RPMI8226 (cell line): ENCODE measurements at regions not wholly inside any gene's neighbourhood (a gene's known extent, or its start where the extent isn't known, plus 50 kb on each side); places are given as distances from the start of the nearest gene placed in this dataset.
"Not testable (repeated sequence)": the region's sequence is repeated elsewhere in the genome, so short reads cannot be mapped to it uniquely, and the experiment has no call there.

ENCODE experiments used
- DNase-seq: peaks from one replicate; pipeline ENCODE4 v3.0.0-alpha.2; 2015

DNA sequence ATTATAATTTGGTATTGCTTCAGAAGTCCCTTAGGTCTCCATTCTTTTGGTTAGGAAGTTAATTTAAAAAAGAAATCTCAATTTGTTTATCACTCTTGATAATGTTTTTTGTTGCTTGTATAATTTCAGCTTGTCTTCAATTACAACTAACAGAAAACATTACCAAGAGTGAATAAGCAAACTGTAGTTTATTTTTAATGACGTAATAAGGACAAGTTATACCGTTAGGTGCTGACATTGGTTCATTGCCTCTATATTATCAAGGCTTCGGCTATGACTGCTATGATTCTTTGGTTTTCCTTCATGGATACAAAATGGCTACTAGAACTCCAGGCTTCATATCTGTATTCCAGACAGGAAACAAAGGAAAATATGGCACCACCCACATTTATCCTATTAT lies 220.6 kb downstream of the PTGER3 start:
- DNase-seq = no peak

DNA sequence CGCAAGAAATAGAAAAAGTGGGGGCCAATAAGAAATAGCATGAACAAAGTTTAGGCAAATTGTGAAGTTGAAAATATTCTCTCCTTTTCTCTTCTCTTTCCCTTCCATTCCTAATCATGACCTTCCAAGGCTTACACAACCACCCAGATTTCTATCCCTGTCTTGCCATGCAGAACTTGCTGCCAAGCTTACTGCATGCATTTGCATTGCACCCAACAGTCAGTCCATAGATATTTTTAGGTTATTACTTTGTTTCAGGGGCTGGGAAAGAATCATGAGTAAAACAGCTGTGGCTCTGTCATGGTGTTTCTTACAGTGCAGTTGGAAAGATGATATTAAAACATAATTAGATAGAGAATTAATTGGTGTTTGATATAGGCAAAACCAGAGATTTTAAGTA lies 219.4 kb downstream of the PTGER3 start:
- no peak for DNase-seq

DNA sequence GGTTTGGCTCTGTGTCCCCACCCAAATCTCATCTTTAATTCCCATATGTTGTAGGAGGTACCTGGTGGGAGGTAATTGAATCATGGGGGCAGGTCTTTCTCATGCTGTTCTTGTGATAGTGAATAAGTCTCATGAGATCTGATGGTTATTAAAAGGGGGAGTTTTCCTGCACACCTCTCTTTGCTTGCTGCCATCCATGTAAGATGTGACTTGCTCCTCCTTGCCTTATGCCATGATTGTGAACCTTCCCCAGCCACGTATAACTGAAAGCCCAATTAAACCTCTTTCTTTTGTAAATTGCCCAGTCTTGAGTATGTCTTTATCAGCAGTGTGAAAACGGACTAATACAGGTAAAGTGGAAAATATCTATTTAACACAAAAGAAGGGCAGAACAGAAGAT lies 213.3 kb downstream of the PTGER3 start:
- not testable (repeated sequence) for DNase-seq

DNA sequence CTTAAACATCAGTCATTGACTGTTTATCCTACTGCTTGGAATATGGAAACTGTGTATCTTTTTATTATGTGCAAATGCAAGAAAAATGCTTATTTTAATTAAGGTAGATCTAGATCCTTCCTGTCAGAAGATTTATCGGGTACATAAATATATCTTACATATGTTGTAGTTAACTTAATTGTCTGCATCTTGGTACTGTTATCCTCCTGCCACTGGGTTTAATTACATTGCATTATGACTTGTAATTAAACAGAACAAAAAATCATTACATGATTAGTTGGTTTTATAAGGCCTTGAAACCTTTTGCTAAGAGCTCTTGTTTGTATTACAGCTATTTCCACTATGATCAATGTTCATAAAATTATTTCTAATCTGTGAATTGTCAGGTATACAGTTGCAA lies 211.2 kb downstream of the PTGER3 start:
- no peak for DNase-seq

DNA sequence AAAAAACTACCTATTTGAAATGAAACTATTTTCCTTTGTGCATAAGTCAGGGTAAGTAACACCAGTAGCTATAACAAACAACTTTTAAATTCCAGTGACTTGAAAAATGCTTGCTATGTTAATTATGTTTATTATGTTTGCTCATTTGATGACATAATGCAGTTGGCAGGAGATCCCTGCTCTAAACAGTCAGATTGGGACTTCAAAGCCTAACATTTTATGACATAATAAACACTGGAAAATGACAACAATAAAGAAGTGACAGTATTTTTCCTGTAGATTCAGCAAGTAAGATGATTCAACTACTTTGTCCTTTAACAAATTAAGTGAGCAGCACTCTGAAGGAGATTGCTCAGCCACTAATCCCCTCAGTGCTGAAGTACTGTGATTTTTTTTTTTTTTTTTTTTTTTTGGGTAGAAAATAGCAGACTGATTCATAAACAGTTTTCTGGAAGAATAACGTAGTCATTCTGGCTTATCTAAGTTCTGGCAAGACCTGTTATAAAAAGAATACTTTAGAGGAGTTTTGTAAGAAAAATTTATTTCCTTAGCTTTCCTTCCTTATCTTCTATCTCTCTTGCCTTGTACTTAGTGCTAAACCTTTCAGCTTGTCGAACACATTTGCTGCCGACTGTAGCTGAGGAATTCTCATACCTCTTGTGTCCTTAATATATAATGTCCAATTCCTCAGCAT lies 207.2 kb downstream of the PTGER3 start:
- DNase-seq = no peak

DNA sequence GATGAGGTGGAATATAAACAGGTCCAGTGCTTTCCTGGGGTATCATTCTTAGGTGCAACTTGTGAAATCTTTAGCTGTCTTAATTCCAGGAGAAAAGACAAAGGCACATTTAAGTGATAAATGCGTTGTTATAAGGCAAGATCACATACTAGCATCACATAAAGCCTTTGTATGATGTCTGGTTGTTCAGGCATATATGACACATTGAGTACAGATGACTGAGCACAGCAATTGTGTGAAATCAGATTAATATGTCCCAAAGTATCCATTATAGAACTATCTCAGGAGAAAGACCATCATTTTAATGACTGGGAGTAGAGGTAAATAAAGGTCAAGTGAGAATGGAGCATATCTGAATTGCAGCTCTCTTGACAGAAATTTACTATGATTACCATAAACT lies 205.1 kb downstream of the PTGER3 start:
- no peak for DNase-seq

DNA sequence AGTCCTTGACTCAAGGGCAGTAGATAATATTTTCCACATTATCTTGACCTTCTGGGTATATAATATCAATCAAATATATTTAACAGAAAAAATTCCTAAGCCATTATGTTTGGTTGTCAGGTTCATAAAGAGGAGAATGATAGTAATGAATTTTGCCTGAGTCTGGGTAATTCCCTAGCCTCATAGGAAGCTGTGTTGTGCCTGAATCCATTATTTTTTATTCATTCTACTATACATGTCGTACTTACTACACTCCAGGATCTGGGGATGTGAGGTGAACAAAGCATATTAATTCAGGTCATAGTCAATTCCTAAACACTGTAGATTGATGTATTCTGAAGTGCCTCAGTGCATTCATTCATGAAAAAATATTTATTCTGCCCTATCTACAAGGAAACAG lies 204.2 kb downstream of the PTGER3 start:
- no peak for DNase-seq

DNA sequence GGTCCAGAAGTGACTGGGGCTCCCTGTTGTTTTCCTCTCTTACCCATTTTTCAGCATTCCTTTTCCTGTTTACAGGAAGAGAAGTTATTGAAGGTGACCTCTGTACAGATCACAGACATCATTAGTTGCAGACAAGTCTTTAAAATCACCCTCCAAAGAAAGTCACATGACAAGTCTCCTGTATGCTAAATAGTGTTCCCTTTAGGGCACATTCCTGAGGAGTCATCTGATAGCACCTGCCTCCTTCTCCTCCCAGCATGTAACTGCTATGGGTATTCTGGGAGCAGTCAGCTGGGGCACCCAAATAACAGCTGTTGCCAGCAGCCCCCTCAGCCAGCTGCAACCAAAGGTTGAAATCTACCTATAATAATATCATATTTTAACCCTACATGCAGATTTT lies 200.6 kb downstream of the PTGER3 start:
- DNase-seq = no peak

DNA sequence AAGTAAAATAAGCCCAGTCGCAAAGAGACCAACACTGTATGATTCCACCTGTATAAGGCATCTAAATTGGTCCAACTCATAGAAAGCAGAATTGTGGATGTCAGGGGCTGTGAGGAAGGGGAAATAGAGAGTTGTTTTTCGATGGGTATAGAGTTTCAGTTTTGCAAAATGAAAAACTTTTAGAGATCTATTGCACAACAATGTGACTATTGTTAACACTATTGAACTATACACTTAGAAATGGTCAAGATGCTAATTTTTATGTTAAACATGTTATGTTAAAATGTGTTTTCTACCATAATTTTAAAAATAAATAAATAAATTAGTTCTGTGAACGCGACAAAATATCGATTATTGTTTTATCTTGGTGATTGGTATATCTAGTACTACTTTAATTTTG lies 192.4 kb downstream of the PTGER3 start:
- no peak for DNase-seq

DNA sequence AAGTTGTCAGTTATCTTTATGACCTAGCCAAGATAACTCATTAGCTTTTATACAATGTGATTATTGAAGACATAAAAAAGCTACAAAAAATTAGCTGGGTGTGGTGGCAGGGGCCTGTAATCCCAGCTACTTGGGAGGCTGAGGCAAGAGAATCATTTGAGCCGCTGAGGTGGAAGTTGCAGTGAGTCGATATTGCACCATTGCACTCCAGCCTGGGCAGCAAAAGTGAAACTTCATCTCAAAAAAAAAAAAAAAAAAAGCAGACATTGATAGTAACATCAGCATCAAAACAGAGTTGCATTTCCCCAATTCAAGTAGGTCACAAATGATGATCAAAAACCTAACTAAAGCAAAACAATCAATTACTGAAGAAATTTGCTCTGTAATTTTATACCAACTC lies 191.4 kb downstream of the PTGER3 start:
- DNase-seq = no peak

DNA sequence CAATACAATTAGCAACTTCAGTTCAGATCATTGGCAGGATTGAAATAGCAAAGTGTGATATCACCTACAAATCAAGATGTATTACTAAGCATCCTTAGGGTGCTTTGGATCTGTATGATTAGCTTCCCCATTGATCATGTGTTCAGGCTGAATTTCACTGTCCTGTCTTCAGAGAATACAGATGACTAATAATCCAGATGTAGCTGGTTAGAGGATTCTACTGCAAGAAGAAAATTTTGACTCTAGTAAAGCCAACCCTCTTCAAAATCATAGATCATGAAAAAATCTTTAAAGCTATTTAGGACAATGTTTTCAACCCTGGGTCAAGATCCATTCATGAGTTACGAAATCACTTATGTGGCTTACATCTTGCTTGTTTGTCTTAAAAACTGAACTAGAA lies 184.4 kb downstream of the PTGER3 start:
- DNase-seq = no peak

DNA sequence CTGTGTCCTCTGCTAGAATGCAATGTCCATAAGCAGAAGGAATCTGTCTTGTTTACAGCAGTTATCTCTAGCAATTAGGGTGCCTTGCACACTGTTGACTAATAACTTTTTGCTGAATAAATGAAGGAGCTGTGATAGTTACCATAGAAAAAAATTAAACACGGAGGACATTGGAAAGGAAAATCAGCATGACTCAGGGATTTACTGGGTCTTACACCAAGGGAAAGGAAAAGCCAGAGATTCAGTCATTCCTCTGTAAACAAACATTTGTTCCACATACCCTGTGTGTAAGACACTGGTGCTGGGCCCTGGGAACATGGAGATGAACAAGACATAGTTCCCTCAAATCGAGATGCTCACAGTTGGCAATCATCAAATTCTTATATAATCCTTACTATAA lies 183.3 kb downstream of the PTGER3 start:
- DNase-seq = no peak

DNA sequence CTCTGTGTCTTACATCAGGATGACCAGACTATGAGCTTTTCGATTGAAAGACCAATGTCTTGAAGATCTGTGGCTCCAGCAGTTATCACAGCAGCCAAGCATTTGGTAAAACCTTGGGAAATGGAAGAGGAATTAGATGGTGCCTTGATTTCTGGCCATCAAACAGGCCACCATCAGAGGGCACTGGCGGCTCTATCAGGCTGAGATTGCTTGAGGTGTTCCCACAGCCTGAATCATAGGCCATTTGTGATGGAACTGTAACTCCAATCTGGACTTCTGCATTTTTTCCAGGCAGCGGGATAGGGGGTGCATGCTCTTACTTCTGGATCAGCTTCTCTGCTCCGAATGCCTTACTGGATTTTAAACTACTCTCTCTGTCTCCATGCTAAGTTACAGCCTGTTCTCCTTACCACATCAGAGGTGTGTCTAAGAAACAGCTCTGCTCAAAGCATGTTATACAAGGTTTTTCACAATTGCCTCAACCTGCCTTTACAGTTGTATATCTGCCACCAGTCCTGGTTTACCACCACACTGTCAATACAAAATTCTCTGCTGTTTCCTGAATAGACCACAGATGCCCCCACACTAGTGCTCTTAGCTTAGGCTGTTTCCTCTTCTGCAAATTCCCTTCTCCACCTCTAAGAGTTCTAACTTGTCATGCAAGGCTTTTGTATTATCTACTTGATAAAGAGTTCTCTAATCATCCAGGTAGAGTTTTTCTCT lies 180.9 kb downstream of the PTGER3 start:
- no peak for DNase-seq

DNA sequence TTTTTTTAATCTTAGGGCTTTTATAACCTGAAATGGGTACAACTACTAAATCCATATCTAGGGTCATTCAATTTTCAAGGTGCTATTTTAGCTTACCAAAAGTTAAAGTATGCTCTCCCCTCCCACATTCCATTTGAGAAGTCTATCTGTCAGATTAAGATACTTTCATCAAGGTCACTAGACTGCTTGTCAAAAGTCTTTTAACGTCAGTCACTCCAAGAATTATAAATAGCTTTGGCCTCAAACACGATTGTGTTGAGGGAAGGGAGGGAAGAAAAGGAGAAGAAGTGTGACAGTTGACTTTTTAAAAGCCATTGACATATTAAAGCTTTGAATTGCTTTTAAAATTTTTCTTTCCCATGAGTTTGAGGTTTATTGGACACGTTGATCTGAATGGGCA lies 175.8 kb downstream of the PTGER3 start:
- DNase-seq = no peak

DNA sequence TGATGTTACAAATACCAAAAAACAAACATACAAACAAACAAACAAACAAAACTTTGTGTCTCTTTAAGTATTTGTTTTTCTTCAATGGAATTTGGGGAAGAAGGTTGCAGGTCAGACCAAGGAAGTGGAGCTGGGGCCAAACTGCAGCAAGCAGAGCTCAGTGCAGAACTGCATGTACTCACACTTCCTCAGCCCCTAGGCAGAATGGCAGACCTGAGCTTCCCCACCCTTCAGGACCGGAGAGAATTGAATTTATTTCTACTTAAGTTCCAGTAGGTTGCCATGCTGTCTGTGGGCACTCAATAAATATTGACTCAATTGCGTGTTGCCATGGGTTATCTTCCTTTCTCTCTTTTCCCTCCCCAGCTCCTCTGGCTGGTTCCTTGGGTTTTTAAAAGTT lies 173.6 kb downstream of the PTGER3 start:
- no peak for DNase-seq

DNA sequence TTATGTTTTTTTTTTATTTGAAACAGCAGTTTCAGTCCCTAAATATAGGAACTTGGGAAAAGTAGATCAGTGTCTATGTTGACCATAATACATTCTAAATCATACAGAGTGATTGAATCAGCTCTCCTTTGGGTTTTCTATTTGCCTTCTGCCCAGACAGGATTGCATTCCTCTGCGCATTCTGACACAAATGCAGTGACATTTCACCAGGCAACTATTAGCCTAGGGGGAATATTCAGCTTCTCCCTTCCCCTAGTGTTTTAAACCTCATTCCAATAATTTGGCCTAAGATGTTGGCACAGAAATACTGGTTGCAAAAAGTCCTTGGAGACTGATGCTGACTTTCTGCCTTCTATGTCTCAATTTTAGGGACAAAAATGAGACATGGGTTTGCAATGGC lies 172.8 kb downstream of the PTGER3 start:
- no peak for DNase-seq

DNA sequence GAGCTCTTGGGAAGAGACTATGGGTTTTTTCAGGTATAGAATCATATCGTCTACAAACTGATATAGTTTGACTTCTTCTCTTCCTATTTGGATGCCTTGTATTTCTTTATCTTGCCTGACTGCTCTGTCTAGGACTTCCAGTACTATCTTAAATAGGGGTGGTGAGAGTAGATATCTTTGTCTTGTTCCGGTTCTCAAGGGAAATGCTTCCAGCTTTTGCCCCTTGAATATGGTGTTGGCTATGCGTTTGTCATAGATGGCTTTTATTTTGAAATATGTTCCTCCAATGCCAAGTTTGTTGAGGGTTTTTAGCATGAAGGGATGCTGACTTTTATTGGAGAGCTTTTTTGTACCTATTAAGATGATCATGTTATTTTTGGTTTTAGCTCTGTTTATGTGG lies 170.3 kb downstream of the PTGER3 start:
- DNase-seq = no peak

DNA sequence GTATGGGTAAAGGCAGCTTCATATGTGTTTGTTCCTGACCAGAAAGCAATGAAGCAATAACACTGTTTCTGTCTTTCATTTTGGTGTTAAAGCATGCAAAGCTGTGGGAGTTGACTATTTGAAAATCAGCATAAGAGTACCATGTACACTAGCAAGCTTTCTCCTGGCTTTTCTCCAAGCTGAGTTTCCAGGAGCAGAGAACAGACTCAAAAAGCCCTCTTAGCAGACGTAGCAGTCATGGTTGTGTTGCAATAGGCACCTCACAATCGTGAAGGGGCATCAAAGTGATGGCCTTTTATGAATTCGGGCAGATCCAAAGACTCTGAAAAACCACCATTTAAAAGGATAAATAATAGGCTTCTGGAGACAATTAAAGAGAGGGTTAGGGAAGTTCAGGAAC lies 159.7 kb downstream of the PTGER3 start:
- no peak for DNase-seq

DNA sequence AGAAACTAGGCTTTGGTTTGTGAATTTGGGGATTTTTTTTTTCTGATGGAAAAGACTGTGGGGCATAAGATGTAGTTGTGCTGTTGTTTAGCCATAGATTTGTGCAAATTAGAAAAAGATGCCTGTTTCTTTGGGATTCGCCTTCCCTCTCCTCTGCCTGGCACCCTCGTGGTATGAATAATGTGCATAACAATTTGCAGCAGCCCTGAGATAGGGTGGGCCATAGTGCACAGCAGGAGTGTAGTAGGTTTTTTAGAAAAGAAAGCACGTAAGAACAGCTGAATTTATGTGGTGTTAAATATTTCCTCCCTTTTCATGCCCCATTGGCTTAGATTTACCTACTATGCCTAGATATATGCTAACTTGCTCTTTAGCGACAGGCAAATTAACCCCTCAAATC lies 158.9 kb downstream of the PTGER3 start:
- no peak for DNase-seq

DNA sequence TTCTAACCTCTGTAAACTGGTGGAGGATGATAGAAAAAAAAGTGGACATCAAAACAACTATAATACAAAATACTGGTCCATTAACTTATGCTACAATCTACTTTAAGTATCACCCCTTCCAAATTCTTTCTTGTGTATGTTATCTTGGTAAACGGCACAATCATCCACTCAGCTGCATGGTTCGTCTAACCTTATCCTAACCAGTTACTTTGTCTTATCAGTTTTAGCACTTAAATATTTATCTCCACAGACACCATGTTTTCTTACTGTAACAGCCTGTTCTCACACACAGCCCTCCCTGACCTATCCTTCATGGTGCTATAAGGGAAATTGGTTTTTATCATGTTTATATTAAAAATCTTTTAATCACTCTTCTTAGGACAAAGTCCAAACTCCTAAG lies 157.2 kb downstream of the PTGER3 start:
- no peak for DNase-seq

DNA sequence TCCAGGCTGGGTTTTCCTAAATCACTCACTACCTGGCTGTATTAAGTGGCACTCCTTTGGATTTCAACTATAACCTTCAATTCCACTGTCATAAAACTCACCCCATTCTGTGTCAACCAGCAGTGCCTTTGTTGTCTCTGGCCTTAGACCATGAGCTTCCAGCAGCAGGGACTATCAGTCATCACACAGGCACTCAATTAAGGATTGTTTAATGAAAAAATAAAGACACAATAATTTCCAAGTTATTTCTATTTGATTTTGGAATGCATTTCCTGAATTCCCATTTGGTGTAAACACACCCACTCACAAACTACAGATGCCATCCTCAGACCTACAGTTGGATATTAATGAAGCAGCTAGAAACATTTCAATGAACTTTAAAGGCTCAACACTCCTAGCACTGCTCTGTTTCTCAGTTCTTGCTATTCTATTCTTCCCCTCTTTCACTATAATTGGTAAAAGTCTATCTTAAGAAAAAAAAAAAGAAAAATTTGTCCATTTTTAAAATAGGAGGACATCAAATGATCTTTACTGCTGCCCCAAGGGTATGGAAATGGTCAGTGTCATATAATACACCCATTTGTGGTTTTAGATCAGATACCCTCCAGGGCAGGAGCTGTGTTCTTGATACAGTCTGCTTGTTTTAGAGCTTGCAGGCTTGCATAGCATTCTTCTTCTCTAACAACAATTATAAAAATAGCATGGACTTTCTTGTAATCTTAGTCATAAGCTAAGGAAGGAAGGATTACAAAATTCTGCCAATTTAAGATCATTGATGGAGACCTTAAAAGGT lies 156.4 kb downstream of the PTGER3 start:
- no peak for DNase-seq

DNA sequence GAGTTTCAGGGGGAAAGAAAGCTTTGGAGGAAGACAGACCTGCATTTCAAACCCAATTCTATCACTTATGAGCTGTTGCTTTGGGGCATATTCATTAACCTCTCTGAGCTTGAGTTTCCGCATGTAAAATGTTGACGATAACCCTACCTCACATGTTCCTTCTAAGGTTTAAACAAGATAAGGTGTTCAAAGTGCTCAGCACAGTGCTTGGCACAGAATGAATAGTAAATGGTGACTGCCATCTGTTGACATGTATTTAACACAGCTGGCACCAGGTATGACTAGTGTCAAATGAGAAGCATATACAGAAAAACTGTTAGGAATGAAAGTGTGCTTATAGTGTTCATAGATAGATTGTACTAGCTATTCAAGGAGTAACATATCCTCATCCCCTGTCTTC lies 155.5 kb downstream of the PTGER3 start:
- DNase-seq = no peak

DNA sequence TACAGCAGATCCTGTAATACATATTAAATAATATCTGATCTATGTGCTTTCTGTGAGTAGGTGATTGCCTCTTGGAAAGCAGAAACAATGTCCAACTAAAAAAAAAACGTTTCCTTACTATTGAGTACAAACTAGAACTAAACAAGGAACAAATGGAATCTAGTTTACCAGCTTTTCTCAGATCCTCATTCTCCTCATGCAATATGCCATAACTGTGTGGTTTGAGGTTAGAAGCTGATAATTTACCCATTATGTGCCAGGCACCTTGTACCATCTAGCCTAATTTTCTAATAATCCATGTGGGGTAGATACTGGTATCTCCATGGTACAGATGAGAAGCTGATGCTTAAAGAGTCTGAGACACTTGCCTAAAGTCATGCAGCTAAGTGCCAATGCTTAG lies 154.7 kb downstream of the PTGER3 start:
- no peak for DNase-seq

DNA sequence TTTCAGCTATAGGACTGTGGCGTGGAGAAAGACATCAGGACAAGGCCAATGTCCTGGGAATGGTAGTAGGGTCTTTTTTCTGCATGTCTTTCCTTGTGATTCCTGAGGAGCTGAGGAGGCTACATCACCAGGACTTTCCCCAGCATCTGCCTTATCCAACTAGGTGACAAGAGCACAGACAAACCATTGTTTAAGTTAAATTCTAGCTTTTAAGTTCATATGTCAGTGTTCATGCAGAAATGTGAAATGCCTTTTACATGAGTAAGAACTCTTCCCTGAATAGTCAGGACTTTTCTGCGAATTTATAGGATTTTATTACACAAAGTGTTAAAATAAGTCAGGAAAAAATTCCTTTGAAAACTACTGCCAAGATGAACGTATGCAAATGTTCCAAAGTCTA lies 154.2 kb downstream of the PTGER3 start:
- no peak for DNase-seq
